BE2C (cell line): ENCODE measurements at regions not wholly inside any gene's neighbourhood (a gene's known extent, or its start where the extent isn't known, plus 50 kb on each side); places are given as distances from the start of the nearest gene placed in this dataset.
A peak's percentile ranks its signal among the peaks of the same experiment; 100 is the strongest.

Experiments used
- DNase-seq: peaks from one replicate; pipeline ENCODE4 v3.0.0-alpha.2; 2020
- H3K27me3 ChIP-seq: fragments of 250-450 bp; sonication (Bioruptor Pico); 2 replicates; pipeline ENCODE4 v1.5.1; 2020; ENCODE audit warnings: mild to moderate bottlenecking
- H3K36me3 ChIP-seq: fragments of 250-450 bp; sonication (Bioruptor Pico); 2 replicates; pipeline ENCODE4 v1.5.1; 2020; ENCODE audit warnings: mild to moderate bottlenecking
- H3K4me1 ChIP-seq: fragments of 250-450 bp; sonication (Bioruptor Pico); 2 replicates; pipeline ENCODE4 v1.5.1; 2020
- H3K4me3 ChIP-seq: 2 replicates; pipeline ENCODE4 v1.5.1; 2011; ENCODE audit warnings: low read depth, low read length
- H3K9me3 ChIP-seq: fragments of 250-450 bp; sonication (Bioruptor Pico); 2 replicates; pipeline ENCODE4 v1.5.1; 2020
- TF ChIP-seq, protein P1 (sequence below): IDR thresholded peaks from 2 replicates; pipeline ENCODE4 v1.5.1; 2012; ENCODE audit warnings: mild to moderate bottlenecking, low read depth, low read length

GRCh38 chr5:68657055-68657961 is 436.5 kb upstream of the SLC30A5 start:
- Histone ChIP-seq H3K36me3 (no peaks in the 10 kb centered on the region), H3K4me3 (no peak overlapping the region), H3K4me1 (peaks cover 44% of the 10 kb centered on the region), H3K27me3 (no peaks in the 10 kb centered on the region), H3K9me3 (no peaks in the 10 kb centered on the region)
- TF ChIP-seq, protein P1, sequence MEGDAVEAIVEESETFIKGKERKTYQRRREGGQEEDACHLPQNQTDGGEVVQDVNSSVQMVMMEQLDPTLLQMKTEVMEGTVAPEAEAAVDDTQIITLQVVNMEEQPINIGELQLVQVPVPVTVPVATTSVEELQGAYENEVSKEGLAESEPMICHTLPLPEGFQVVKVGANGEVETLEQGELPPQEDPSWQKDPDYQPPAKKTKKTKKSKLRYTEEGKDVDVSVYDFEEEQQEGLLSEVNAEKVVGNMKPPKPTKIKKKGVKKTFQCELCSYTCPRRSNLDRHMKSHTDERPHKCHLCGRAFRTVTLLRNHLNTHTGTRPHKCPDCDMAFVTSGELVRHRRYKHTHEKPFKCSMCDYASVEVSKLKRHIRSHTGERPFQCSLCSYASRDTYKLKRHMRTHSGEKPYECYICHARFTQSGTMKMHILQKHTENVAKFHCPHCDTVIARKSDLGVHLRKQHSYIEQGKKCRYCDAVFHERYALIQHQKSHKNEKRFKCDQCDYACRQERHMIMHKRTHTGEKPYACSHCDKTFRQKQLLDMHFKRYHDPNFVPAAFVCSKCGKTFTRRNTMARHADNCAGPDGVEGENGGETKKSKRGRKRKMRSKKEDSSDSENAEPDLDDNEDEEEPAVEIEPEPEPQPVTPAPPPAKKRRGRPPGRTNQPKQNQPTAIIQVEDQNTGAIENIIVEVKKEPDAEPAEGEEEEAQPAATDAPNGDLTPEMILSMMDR = no peak
- DNase-seq = peak; percentile 73

DNA sequence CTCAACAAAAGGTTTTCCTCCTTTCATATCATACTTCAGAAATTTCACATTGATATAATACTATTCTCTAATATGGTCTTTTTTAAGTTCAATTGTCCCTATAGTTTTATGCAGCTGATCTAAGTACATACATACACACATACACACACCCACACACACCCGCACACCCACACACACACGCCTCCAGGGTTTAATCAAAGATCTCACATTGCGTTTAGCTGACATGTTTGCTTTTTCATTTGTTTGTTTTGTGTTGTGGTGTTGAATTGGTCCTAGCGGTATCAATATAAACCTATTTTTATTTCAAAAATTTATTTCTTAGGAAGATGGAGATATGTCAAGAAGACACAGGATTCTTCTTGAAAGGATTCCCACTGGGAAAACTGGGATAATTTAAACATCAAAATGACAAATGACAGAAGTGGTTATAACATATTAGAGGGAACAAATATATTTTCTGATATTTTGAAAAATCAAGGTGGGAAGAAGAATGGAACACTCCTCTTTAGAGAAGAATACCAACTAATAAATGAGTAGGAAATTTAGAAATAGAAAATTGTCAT is 434.9 kb upstream of the SLC30A5 start:
- Histone ChIP-seq H3K4me3 (no peak overlapping the region), H3K36me3 (no peaks in the 10 kb centered on the region), H3K4me1 (peaks cover 31% of the 10 kb centered on the region), H3K27me3 (no peaks in the 10 kb centered on the region), H3K9me3 (no peaks in the 10 kb centered on the region)
- DNase-seq = no peak
- TF ChIP-seq, protein P1 = no peak

GRCh38 chr5:68659881-68660280 is 433.9 kb upstream of the SLC30A5 start:
- H3K9me3 ChIP-seq = no peaks in the 10 kb centered on the region
- H3K27me3 ChIP-seq = no peaks in the 10 kb centered on the region
- DNase-seq = no peak

GRCh38 chr5:68661237-68661636 is 432.6 kb upstream of the SLC30A5 start:
- no peaks in the 10 kb centered on the region for H3K9me3 ChIP-seq

More at GRCh38 chr5:68659881-68660280, 433.9 kb upstream of the SLC30A5 start:
- H3K4me3 ChIP-seq = no peak overlapping the region
- H3K36me3 ChIP-seq = no peaks in the 10 kb centered on the region
- TF ChIP-seq, protein P1 = no peak
- H3K4me1 ChIP-seq = peaks cover 31% of the 10 kb centered on the region

DNA sequence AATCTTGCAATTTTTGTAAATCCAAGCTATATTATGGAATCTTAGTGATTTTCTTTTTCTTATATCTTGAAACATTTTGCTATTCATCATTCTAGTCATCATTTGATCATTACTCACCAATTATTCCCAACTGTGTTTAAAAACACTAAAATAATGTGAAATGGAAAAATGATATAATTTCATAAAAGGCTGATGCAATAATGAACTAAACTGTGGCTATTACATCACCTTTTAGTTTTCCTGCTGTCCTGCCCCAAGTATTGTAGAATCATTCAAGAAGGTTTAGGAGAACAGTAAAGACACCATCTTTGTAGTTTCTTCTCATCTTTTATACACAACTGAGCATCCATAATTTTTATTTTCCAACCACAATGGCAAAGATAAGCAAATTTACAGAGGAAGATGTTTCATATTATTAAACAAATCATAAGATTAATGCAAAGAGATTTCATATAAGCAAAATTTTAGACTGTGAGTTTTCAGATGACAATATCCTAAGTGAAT is 431.0 kb upstream of the SLC30A5 start:
- Histone ChIP-seq H3K36me3 (no peaks in the 10 kb centered on the region), H3K27me3 (no peaks in the 10 kb centered on the region)

More at GRCh38 chr5:68661237-68661636, 432.6 kb upstream of the SLC30A5 start:
- peak; percentile 33 for DNase-seq
- H3K4me1 ChIP-seq = peaks cover 24% of the 10 kb centered on the region
- no peak overlapping the region for H3K4me3 ChIP-seq
- H3K36me3 ChIP-seq = no peaks in the 10 kb centered on the region
- TF ChIP-seq, protein P1 = peak; percentile 60
- no peaks in the 10 kb centered on the region for H3K27me3 ChIP-seq

More for the DNA sequence above, 431.0 kb upstream of the SLC30A5 start:
- H3K9me3 ChIP-seq = no peaks in the 10 kb centered on the region
- H3K4me1 ChIP-seq = peaks cover 14% of the 10 kb centered on the region
- TF ChIP-seq, protein P1 = no peak
- DNase-seq = no peak
- no peak overlapping the region for H3K4me3 ChIP-seq
